ENCODE measurements at regions not wholly inside any gene's neighbourhood (a gene's known extent, or its start where the extent isn't known, plus 50 kb on each side); places are given as distances from the start of the nearest gene placed in this dataset.

- no peak for DNase-seq
Measured at GRCh38 chr13:24085662-24086061, 74.9 kb upstream of the SPATA13 start.

GRCh38 chr13:24086642-24087041 lies 73.9 kb upstream of the SPATA13 start:
- DNase-seq, result no peak

GRCh38 chr13:24087605-24088225 lies 72.8 kb upstream of the SPATA13 start:
- DNase-seq, result no peak

GRCh38 chr13:24090049-24090448 lies 70.5 kb upstream of the SPATA13 start:
- DNase-seq, result no peak

GRCh38 chr13:24091080-24091479 lies 69.4 kb upstream of the SPATA13 start:
- DNase-seq, result no peak

- no peak for DNase-seq
Measured at GRCh38 chr13:24092108-24092507, 68.4 kb upstream of the SPATA13 start.

GRCh38 chr13:24093047-24093446 lies 67.5 kb upstream of the SPATA13 start:
- no peak for DNase-seq

- DNase-seq, result no peak
Measured at GRCh38 chr13:24096659-24097058, 63.9 kb upstream of the SPATA13 start.

- DNase-seq, result peak; percentile 59
Measured at GRCh38 chr13:24097064-24097463, 63.5 kb upstream of the SPATA13 start.

- peak; percentile 35 for DNase-seq
Measured at GRCh38 chr13:24097667-24098066, 62.9 kb upstream of the SPATA13 start.

GRCh38 chr13:24099490-24099889 lies 61.0 kb upstream of the SPATA13 start:
- DNase-seq, result no peak

- DNase-seq, result no peak
Measured at GRCh38 chr13:24100188-24100587, 60.3 kb upstream of the SPATA13 start.

- no peak for DNase-seq
Measured at GRCh38 chr13:24103782-24104372, 56.6 kb upstream of the SPATA13 start.

- DNase-seq, result no peak
Measured at GRCh38 chr13:24104723-24105122, 55.8 kb upstream of the SPATA13 start.

- DNase-seq, result no peak
Measured at GRCh38 chr13:24106429-24106828, 54.1 kb upstream of the SPATA13 start.

- no peak for DNase-seq
Measured at GRCh38 chr13:24107955-24108614, 52.4 kb upstream of the SPATA13 start.

- no peak for DNase-seq
Measured at GRCh38 chr13:24108615-24108965, 51.9 kb upstream of the SPATA13 start.

- DNase-seq, result no peak
Measured at GRCh38 chr13:24110011-24110410, 50.5 kb upstream of the SPATA13 start.
